Tibial nerve (tissue), 4 donors: ENCODE measurements at regions not wholly inside any gene's neighbourhood (a gene's known extent, or its start where the extent isn't known, plus 50 kb on each side); places are given as distances from the start of the nearest gene placed in this dataset.

Source experiments
- DNase-seq, 2 donors: peaks; one replicate each; pipeline ENCODE4 v3.0.0-alpha.2; 2019; ENCODE audit warnings: low spot score in 2 of 2
- H3K27ac ChIP-seq, 4 donors: fragments of 200-600 bp; sonication (generic) in 3 of 4; one replicate each; pipeline ENCODE4 v1.5.1; 2017 to 2019; ENCODE audit warnings: mild to moderate bottlenecking in 1 of 4
- H3K27me3 ChIP-seq, 2 donors: fragments of 200-600 bp; sonication (generic) in 1 of 2; one replicate each; pipeline versions ENCODE4 v1.5.1 to v1.6.0; 2017 to 2019
- H3K36me3 ChIP-seq, 3 donors: fragments of 200-600 bp; sonication (generic); one replicate each; pipeline ENCODE4 v1.5.1; 2018 to 2019
- H3K4me1 ChIP-seq, 4 donors: fragments of 200-600 bp; sonication (generic) in 3 of 4; one replicate each; pipeline ENCODE4 v1.5.1; 2017 to 2019
- H3K4me3 ChIP-seq, 4 donors: fragments of 200-600 bp; sonication (generic) in 3 of 4; one replicate each; pipeline ENCODE4 v1.5.1; 2017 to 2019; ENCODE audit warnings: mild to moderate bottlenecking in 1 of 4, moderate library complexity in 1 of 4
- H3K9me3 ChIP-seq, 4 donors: fragments of 200-600 bp; sonication (generic) in 3 of 4; one replicate each; pipeline ENCODE4 v1.5.1; 2017 to 2019
- CTCF ChIP-seq, 5 experiments: fragments of 200-600 bp in 3 of 5; fragments of 450-650 bp in 2 of 5; sonication (generic) in 3 of 5; IDR thresholded peaks; one replicate each; pipeline ENCODE4 v1.5.1; 2016 to 2019; ENCODE audit warnings: antibody characterized with exemption in 5 of 5, mild to moderate bottlenecking in 3 of 5, moderate library complexity in 2 of 5
- EP300 ChIP-seq, 2 donors: sonication (generic); formaldehyde crosslinking; IDR thresholded peaks; one replicate each; pipeline ENCODE4 v1.6.1; 2017; ENCODE audit warnings: antibody characterized with exemption in 2 of 2, mild to moderate bottlenecking in 1 of 2
- POLR2A ChIP-seq, 2 donors: fragments of 450-650 bp; IDR thresholded peaks; one replicate each; pipeline ENCODE4 v1.6.1; 2017; ENCODE audit warnings: antibody characterized with exemption in 2 of 2, mild to moderate bottlenecking in 2 of 2, moderate library complexity in 2 of 2
- WGBS, 2 donors: methylation state at CpG; one replicate each; pipeline ENCODE4 v1.1.5; 2018; 5-methylcytosine and 5-hydroxymethylcytosine counted together

GRCh38 chr2:66000901-66001300 is 434.0 kb upstream of the MEIS1 start:
- Histone ChIP-seq H3K4me1 (no peaks in the 10 kb centered on the region), H3K9me3 (no peaks in the 10 kb centered on the region), H3K36me3 (no peaks in the 10 kb centered on the region), H3K27me3 (no peaks in the 10 kb centered on the region), H3K4me3 (no peak overlapping the region), H3K27ac (no peak overlapping the region)
- no peak for DNase-seq
- TF ChIP-seq CTCF (IDR thresholded peaks at IDR 0.05) (no peak), POLR2A (IDR thresholded peaks at IDR 0.05) (no peak), EP300 (IDR thresholded peaks at IDR 0.05) (no peak)
- 67 to 79% methylated on average over 1 of the region's 1 CpG for WGBS, 2 donors

GRCh38 chr2:65999796-66000195 is 435.1 kb upstream of the MEIS1 start:
- no peaks in the 10 kb centered on the region for H3K9me3 ChIP-seq
- H3K27ac ChIP-seq = no peak overlapping the region
- TF ChIP-seq CTCF (IDR thresholded peaks at IDR 0.05) (no peak), POLR2A (IDR thresholded peaks at IDR 0.05) (no peak), EP300 (IDR thresholded peaks at IDR 0.05) (no peak)
- no peaks in the 10 kb centered on the region for H3K4me1 ChIP-seq
- H3K4me3 ChIP-seq = no peak overlapping the region
- no peaks in the 10 kb centered on the region for H3K27me3 ChIP-seq
- no peak for DNase-seq
- 57 to 85% methylated on average over 2 of the region's 2 CpGs for WGBS, 2 donors
- H3K36me3 ChIP-seq = no peaks in the 10 kb centered on the region

- WGBS, 2 donors = 85 to 89% methylated on average over 2 of the region's 2 CpGs
- no peak overlapping the region for H3K27ac ChIP-seq
- no peaks in the 10 kb centered on the region for H3K27me3 ChIP-seq
- no peak for TF ChIP-seq CTCF (IDR thresholded peaks at IDR 0.05)
- no peak for TF ChIP-seq EP300 (IDR thresholded peaks at IDR 0.05)
- no peak for TF ChIP-seq POLR2A (IDR thresholded peaks at IDR 0.05)
- H3K4me3 ChIP-seq = no peak overlapping the region
- no peaks in the 10 kb centered on the region for H3K36me3 ChIP-seq
- no peaks in the 10 kb centered on the region for H3K9me3 ChIP-seq
- H3K4me1 ChIP-seq = no peaks in the 10 kb centered on the region
- DNase-seq = no peak
Measured at GRCh38 chr2:65999103-65999502, 435.8 kb upstream of the MEIS1 start.

GRCh38 chr2:65997961-65998360 is 437.0 kb upstream of the MEIS1 start:
- DNase-seq = no peak
- 100% methylated on average over 1 of the region's 1 CpG; no CpG with 5 or more reads in 1 of the 2 donors for WGBS, 2 donors
- TF ChIP-seq POLR2A (IDR thresholded peaks at IDR 0.05) (no peak), CTCF (IDR thresholded peaks at IDR 0.05) (no peak), EP300 (IDR thresholded peaks at IDR 0.05) (no peak)
- Histone ChIP-seq H3K27ac (no peak overlapping the region), H3K4me1 (no peaks in the 10 kb centered on the region), H3K27me3 (no peaks in the 10 kb centered on the region), H3K36me3 (no peaks in the 10 kb centered on the region), H3K4me3 (no peak overlapping the region), H3K9me3 (no peaks in the 10 kb centered on the region)

GRCh38 chr2:65992198-65992554 is 442.7 kb upstream of the MEIS1 start:
- H3K36me3 ChIP-seq = no peaks in the 10 kb centered on the region
- DNase-seq = no peak
- no peaks in the 10 kb centered on the region for H3K27me3 ChIP-seq
- no peak overlapping the region for H3K27ac ChIP-seq
- TF ChIP-seq POLR2A (IDR thresholded peaks at IDR 0.05) = no peak
- H3K4me3 ChIP-seq = no peak overlapping the region
- WGBS, 2 donors = 46 to 47% methylated on average over 4 of the region's 4 CpGs
- H3K9me3 ChIP-seq = peaks cover 0 to 5% (median 0%) of the 10 kb centered on the region in 4 donors
- H3K4me1 ChIP-seq = no peaks in the 10 kb centered on the region
